ENCODE measurements at regions not wholly inside any gene's neighbourhood (a gene's known extent, or its start where the extent isn't known, plus 50 kb on each side); places are given as distances from the start of the nearest gene placed in this dataset.
A peak's percentile ranks its signal among the peaks of the same experiment; 100 is the strongest.

GRCh38 chr5:68961762-68962161 is 132.1 kb upstream of the SLC30A5 start:
- no peak overlapping the region for H3K4me3 ChIP-seq (ENCODE audit: low read depth, low read length)
- no peak for TF ChIP-seq CTCF (IDR thresholded peaks at IDR 0.05; ENCODE audit: low read depth, low read length)

GRCh38 chr5:68962757-68963484 is 130.9 kb upstream of the SLC30A5 start:
- TF ChIP-seq CTCF (IDR thresholded peaks at IDR 0.05; ENCODE audit: low read depth, low read length) = peak; percentile 80
- no peak overlapping the region for H3K4me3 ChIP-seq (ENCODE audit: low read depth, low read length)

GRCh38 chr5:68964679-68965078 is 129.1 kb upstream of the SLC30A5 start:
- H3K4me3 ChIP-seq (ENCODE audit: low read depth, low read length) = no peak overlapping the region
- TF ChIP-seq CTCF (IDR thresholded peaks at IDR 0.05; ENCODE audit: low read depth, low read length) = no peak

GRCh38 chr5:68965926-68966325 is 127.9 kb upstream of the SLC30A5 start:
- no peak for TF ChIP-seq CTCF (IDR thresholded peaks at IDR 0.05; ENCODE audit: low read depth, low read length)
- no peak overlapping the region for H3K4me3 ChIP-seq (ENCODE audit: low read depth, low read length)

- no peak for TF ChIP-seq CTCF (IDR thresholded peaks at IDR 0.05; ENCODE audit: low read depth, low read length)
- H3K4me3 ChIP-seq (ENCODE audit: low read depth, low read length) = no peak overlapping the region
Observed at GRCh38 chr5:68966596-68966995, 127.2 kb upstream of the SLC30A5 start.

- TF ChIP-seq CTCF (IDR thresholded peaks at IDR 0.05; ENCODE audit: low read depth, low read length) = no peak
- H3K4me3 ChIP-seq (ENCODE audit: low read depth, low read length) = no peak overlapping the region
Observed at GRCh38 chr5:68968429-68968828, 125.4 kb upstream of the SLC30A5 start.

- no peak for TF ChIP-seq CTCF (IDR thresholded peaks at IDR 0.05; ENCODE audit: low read depth, low read length)
- H3K4me3 ChIP-seq (ENCODE audit: low read depth, low read length) = no peak overlapping the region
Observed at GRCh38 chr5:68970617-68971016, 123.2 kb upstream of the SLC30A5 start.
